H9 (cell line): ENCODE measurements at regions not wholly inside any gene's neighbourhood (a gene's known extent, or its start where the extent isn't known, plus 50 kb on each side); places are given as distances from the start of the nearest gene placed in this dataset.

Experiments used
- DNase-seq: peaks from one replicate; pipeline ENCODE4 v3.0.0-alpha.2; 2017
- H2AFZ ChIP-seq: one replicate; pipeline ENCODE4 v1.6.1; 2013; ENCODE audit warnings: mild to moderate bottlenecking, low read length, control low read depth, moderate library complexity
- H2AK5ac ChIP-seq: 2 replicates; pipeline ENCODE4 v1.6.1; 2013; ENCODE audit warnings: low read length, control low read depth, mixed read lengths; ENCODE audit not compliant: insufficient read length
- H2BK120ac ChIP-seq: one replicate; pipeline ENCODE4 v1.6.1; 2013; ENCODE audit warnings: low read depth, mild to moderate bottlenecking, low read length, control low read depth, inconsistent platforms; ENCODE audit not compliant: poor library complexity, severe bottlenecking
- H2BK12ac ChIP-seq: 2 replicates; pipeline ENCODE4 v1.6.1; 2013; ENCODE audit warnings: low read length, control low read depth, mixed read lengths, low read depth; ENCODE audit not compliant: insufficient read length
- H2BK15ac ChIP-seq: 2 replicates; pipeline ENCODE4 v1.6.1; 2013; ENCODE audit warnings: low read depth, low read length, control low read depth
- H2BK20ac ChIP-seq: one replicate; pipeline ENCODE4 v1.6.1; 2013; ENCODE audit warnings: low read depth, mild to moderate bottlenecking, low read length, control low read depth, inconsistent platforms; ENCODE audit not compliant: poor library complexity, severe bottlenecking
- H2BK5ac ChIP-seq: 2 replicates; pipeline ENCODE4 v1.6.1; 2013; ENCODE audit warnings: low read length, control low read depth, mixed read lengths; ENCODE audit not compliant: insufficient read length
- H3K14ac ChIP-seq: 2 replicates; pipeline ENCODE4 v1.6.1; 2013; ENCODE audit warnings: low read length, control low read depth; ENCODE audit not compliant: insufficient read depth
- H3K18ac ChIP-seq: 2 replicates; pipeline ENCODE4 v1.6.1; 2013; ENCODE audit warnings: low read depth, mild to moderate bottlenecking, mixed read lengths, low read length, control low read depth; ENCODE audit not compliant: insufficient read length
- H3K23ac ChIP-seq: 2 replicates; pipeline ENCODE4 v1.6.1; 2013; ENCODE audit warnings: low read length, control low read depth, mixed read lengths, low read depth; ENCODE audit not compliant: insufficient read length
- H3K23me2 ChIP-seq: 2 replicates; pipeline ENCODE4 v1.6.1; 2013; ENCODE audit warnings: low read depth, mild to moderate bottlenecking, mixed read lengths, low read length, control low read depth; ENCODE audit not compliant: insufficient read length, poor library complexity, severe bottlenecking
- H3K27ac ChIP-seq: 2 replicates; pipeline ENCODE4 v1.5.1; 2013; ENCODE audit warnings: low read length, control low read depth, mixed read lengths, low read depth; ENCODE audit not compliant: insufficient read length
- H3K27me3 ChIP-seq: 2 replicates; pipeline ENCODE4 v1.6.1; 2013; ENCODE audit warnings: low read length, control low read depth, inconsistent platforms; ENCODE audit not compliant: insufficient read depth
- H3K4ac ChIP-seq: 2 replicates; pipeline ENCODE4 v1.6.1; 2013; ENCODE audit warnings: low read depth, mild to moderate bottlenecking, control low read depth, inconsistent platforms, low read length, moderate library complexity
- H3K4me1 ChIP-seq: 2 replicates; pipeline ENCODE4 v1.6.1; 2013; ENCODE audit warnings: low read length, control low read depth, inconsistent platforms; ENCODE audit not compliant: insufficient read depth
- H3K4me2 ChIP-seq: 2 replicates; pipeline ENCODE4 v1.6.1; 2013; ENCODE audit warnings: low read length, control low read depth, mixed read lengths; ENCODE audit not compliant: insufficient read length, insufficient read depth
- H3K56ac ChIP-seq: 2 replicates; pipeline ENCODE4 v1.6.1; 2013; ENCODE audit warnings: low read depth, mild to moderate bottlenecking, mixed read lengths, low read length, control low read depth; ENCODE audit not compliant: insufficient read length
- H3K79me1 ChIP-seq: 2 replicates; pipeline ENCODE4 v1.6.1; 2013; ENCODE audit warnings: low read depth, mild to moderate bottlenecking, moderate library complexity, low read length, control low read depth, inconsistent platforms; ENCODE audit not compliant: insufficient read depth, poor library complexity, severe bottlenecking
- H3K79me2 ChIP-seq: 2 replicates; pipeline ENCODE4 v1.6.1; 2013; ENCODE audit warnings: low read length, control low read depth, inconsistent platforms; ENCODE audit not compliant: insufficient read depth
- H3K9ac ChIP-seq: 2 replicates; pipeline ENCODE4 v1.6.1; 2013; ENCODE audit warnings: low read length, control low read depth, mixed read lengths; ENCODE audit not compliant: insufficient read length; ENCODE audit errors: extremely low read depth
- H3K9me3 ChIP-seq: one replicate; pipeline ENCODE4 v1.6.1; 2013; ENCODE audit warnings: low read depth, low read length, inconsistent platforms; ENCODE audit not compliant: control insufficient read depth
- H3T11ph ChIP-seq: one replicate; pipeline ENCODE4 v1.6.1; 2013; ENCODE audit warnings: mild to moderate bottlenecking, low read length, control low read depth, inconsistent platforms
- H4K20me1 ChIP-seq: one replicate; pipeline ENCODE4 v1.6.1; 2013; ENCODE audit not compliant: control insufficient read depth, insufficient read length, insufficient read depth
- H4K5ac ChIP-seq: 2 replicates; pipeline ENCODE4 v1.6.1; 2013; ENCODE audit warnings: low read depth, mild to moderate bottlenecking, mixed read lengths, low read length, control low read depth; ENCODE audit not compliant: insufficient read length
- H4K8ac ChIP-seq: replicated peaks from 2 replicates; pipeline ENCODE4 v1.6.1; 2013; ENCODE audit warnings: low read length, control low read depth, mixed read lengths, low read depth; ENCODE audit not compliant: insufficient read length
- H4K91ac ChIP-seq: 2 replicates; pipeline ENCODE4 v1.6.1; 2013; ENCODE audit warnings: low read depth, mild to moderate bottlenecking, moderate library complexity, mixed read lengths, low read length, control low read depth; ENCODE audit not compliant: insufficient read length
- H3K27ac Mint-ChIP-seq, 3 experiments: 2 replicates in 2 of 3; 3 replicates in 1 of 3; pipeline ENCODE4 v1.8.0; 2020 to 2021; ENCODE audit warnings: mixed read lengths in 3 of 3, mild to moderate bottlenecking in 1 of 3, moderate library complexity in 1 of 3
- H3K27me3 Mint-ChIP-seq: 2 replicates; pipeline ENCODE4 v1.8.0; 2021; ENCODE audit warnings: low read depth, mild to moderate bottlenecking, moderate library complexity, mixed read lengths
- H3K36me3 Mint-ChIP-seq, 3 experiments: 2 replicates in 2 of 3; 3 replicates in 1 of 3; pipeline ENCODE4 v1.8.0; 2020 to 2021; ENCODE audit warnings: low read depth in 3 of 3, mixed read lengths in 3 of 3; ENCODE audit not compliant: insufficient read depth in 1 of 3
- H3K4me1 Mint-ChIP-seq, 2 experiments: 2 replicates each; pipeline ENCODE4 v1.8.0; 2020; ENCODE audit warnings: mixed read lengths in 2 of 2
- H3K4me3 Mint-ChIP-seq, 2 experiments: 2 replicates in 1 of 2; 3 replicates in 1 of 2; pipeline ENCODE4 v1.8.0; 2020 to 2021; ENCODE audit warnings: mild to moderate bottlenecking in 2 of 2, mixed read lengths in 2 of 2, moderate library complexity in 1 of 2
- H3K9me3 Mint-ChIP-seq, 2 experiments: 2 replicates in 1 of 2; 3 replicates in 1 of 2; pipeline ENCODE4 v1.8.0; 2020; ENCODE audit warnings: mild to moderate bottlenecking in 2 of 2, mixed read lengths in 2 of 2, moderate library complexity in 1 of 2
- CTCF ChIP-seq: fragments of 200-600 bp; sonication (generic); conservative IDR thresholded peaks from 3 replicates; pipeline ENCODE4 v1.8.0; 2021; ENCODE audit warnings: antibody characterized with exemption, mild to moderate bottlenecking
- WGBS: extraction: QIAGEN DNeasy Blood & Tissue Kit; methylation state at CpG from one replicate; pipeline ENCODE4 v1.1.7; 2013; ENCODE audit warnings: missing lambda C conversion rate, low lambda C conversion rate, mixed read lengths; ENCODE audit not compliant: insufficient read length; ENCODE audit errors: extremely low coverage; 5-methylcytosine and 5-hydroxymethylcytosine counted together

GRCh38 chrX:25558137-25558536 lies 542.4 kb upstream of the ARX start:
- Mint-ChIP-seq H3K9me3 (peaks cover 64 to 69% of the 10 kb centered on the region in 2 experiments), H3K27me3 (no peaks in the 10 kb centered on the region; the same call in 1 of the 2 replicates), H3K4me1 (no peaks in the 10 kb centered on the region), H3K4me3 (no peak overlapping the region), H3K36me3 (peaks cover 0 to 4% (median 0%) of the 10 kb centered on the region in 3 experiments; a peak in 2 of 7 replicates), H3K27ac (no peak overlapping the region)
- H2BK5ac ChIP-seq, result no peak overlapping the region
- no peak overlapping the region for H3K4me2 ChIP-seq
- H3K27me3 ChIP-seq, result no peaks in the 10 kb centered on the region
- H2BK20ac ChIP-seq, result no peak overlapping the region
- no peak overlapping the region for H2BK120ac ChIP-seq
- no peak overlapping the region for H3K23ac ChIP-seq
- H2BK15ac ChIP-seq, result no peak overlapping the region
- no peaks in the 10 kb centered on the region for H3K79me1 ChIP-seq
- H3K79me2 ChIP-seq, result no peaks in the 10 kb centered on the region
- H3K9ac ChIP-seq, result no peak overlapping the region
- no peak overlapping the region for H4K5ac ChIP-seq
- H2AFZ ChIP-seq, result no peak overlapping the region
- H2AK5ac ChIP-seq, result no peak overlapping the region
- no peak for TF ChIP-seq CTCF
- H3K9me3 ChIP-seq, result peaks cover 26% of the 10 kb centered on the region
- WGBS, result no CpG with 5 or more reads among the region's 2 CpGs
- no peak overlapping the region for H3K4ac ChIP-seq
- no peak overlapping the region for H3K18ac ChIP-seq
- H4K20me1 ChIP-seq, result no peaks in the 10 kb centered on the region
- no peak overlapping the region for H4K91ac ChIP-seq
- H3T11ph ChIP-seq, result no peak overlapping the region
- no peaks in the 10 kb centered on the region for H3K4me1 ChIP-seq
- no peak overlapping the region for H4K8ac ChIP-seq
- no peaks in the 10 kb centered on the region for H3K23me2 ChIP-seq
- no peak for DNase-seq
- no peak overlapping the region for H3K56ac ChIP-seq
- H3K14ac ChIP-seq, result no peak overlapping the region
- no peak overlapping the region for H2BK12ac ChIP-seq
- no peak overlapping the region for H3K27ac ChIP-seq
